HPDE6-E6E7 (cell line): ENCODE measurements at regions not wholly inside any gene's neighbourhood (a gene's known extent, or its start where the extent isn't known, plus 50 kb on each side); places are given as distances from the start of the nearest gene placed in this dataset.
A peak's percentile ranks its signal among the peaks of the same experiment; 100 is the strongest.
"Not testable (repeated sequence)": the region's sequence is repeated elsewhere in the genome, so short reads cannot be mapped to it uniquely, and the experiment has no call there.

ENCODE experiments used
- DNase-seq: peaks from one replicate; pipeline ENCODE4 v3.0.0; 2011; ENCODE audit warnings: missing footprints; ENCODE audit errors: extremely low spot score

DNA sequence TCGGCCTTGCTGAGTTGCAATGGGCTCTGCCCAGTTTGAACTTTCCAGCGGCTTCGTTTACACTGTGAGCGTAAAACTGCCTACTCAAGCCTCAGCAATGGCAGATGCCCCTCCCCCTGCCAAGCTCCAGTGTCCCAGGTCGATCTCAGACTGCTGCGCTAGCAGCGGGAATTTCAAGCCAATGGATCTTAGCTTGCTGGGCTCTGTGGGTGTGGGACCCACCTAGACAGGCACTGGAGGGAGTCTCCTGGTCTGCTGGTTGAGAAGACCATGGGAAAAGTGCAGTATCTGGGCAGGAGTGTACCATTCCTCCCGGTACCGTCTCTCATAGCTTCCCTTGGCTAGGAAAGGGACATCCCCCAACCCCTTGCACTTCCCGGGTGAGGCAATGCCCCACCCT lies 88.2 kb downstream of the KLHL28 start:
- no peak for DNase-seq

DNA sequence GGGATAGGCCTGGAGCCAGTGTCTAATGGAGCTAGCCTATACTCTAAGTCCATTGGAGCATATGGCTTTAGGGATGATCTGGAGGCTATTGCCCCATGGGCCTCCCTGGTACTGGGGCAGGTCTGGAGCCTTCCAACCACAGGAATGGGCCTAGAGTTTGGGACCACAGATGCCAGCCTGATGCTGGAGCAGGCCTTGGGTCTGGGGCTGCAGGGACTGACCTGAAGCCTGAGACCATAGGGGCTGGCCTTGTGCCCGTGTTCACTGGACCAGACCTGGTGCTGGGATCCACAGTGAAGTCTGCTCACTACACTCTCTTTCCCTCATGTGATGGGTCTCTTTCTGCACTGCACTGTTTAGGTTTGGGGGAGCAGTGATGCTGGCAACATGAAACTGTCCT lies 95.0 kb downstream of the KLHL28 start:
- no peak for DNase-seq

DNA sequence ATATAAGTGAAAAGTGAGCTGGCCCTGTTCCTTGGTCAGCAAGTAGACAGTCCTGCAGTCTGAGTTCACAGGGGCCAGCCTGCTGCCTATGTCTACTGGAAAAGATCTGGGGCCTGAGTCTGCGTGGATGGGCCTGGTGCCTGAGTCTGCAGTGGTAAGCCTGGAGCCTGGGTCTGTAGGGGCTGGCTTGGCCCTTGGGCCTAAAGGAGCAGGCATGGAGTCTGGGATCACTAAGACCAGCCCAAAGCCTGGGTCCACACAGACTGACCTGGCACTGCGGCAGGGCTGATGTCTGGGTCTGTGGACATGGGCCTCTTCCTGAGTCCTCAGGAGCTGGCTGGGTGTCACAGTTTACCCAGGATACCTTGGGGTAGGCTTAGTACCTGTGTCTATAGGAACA lies 95.4 kb downstream of the KLHL28 start:
- DNase-seq: no peak

GRCh38 chr14:44863271-44863670 lies 98.5 kb downstream of the KLHL28 start:
- DNase-seq: no peak

DNA sequence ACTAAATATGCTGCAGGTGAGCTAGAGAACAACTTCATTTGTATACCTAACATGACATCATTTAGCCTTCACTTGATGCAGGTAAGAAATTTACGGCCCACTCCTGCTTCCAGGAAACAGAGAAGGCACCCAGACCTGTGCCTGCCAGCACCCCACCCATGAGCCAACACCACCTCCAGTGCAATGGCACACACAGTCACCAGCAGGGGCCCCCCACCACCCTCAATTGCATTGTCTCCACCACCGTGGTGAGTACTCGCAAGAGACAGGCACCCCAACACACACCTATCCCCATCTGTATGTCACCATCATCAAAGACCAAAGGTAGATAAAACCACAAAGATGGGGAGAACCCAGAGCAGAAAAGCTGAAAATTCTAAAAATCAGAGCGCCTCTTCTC lies 107.6 kb downstream of the KLHL28 start:
- DNase-seq: no peak

- DNase-seq: no peak
These were observed 114.0 kb downstream of the KLHL28 start for GRCh38 chr14:44847526-44848309.

DNA sequence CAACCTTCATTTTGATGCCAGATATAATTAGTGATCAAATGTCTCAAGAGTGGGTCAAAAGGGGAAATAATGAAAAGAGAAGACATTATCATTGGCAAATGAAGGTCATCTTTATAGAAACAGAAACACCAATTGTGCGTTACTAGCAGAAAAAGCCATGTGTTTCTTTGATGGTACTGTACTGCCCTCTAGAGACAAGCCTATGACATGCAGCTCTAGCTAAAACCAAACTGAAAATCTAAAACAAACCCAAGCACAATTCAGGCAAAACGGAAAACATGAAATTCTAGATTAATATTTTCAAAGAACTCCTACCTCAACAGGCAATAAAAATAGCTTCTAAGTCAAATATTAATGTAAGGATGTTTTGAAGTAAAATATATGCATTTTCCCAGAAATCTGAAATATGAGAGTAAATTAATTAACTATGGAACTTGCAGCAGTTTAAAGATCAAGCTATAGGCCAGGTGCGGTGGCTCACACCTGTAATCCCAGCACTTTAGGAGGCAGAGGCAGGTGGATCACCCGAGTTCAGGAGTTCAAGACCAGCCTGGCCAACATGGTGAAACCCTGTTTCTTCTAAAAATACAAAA lies 115.4 kb downstream of the KLHL28 start:
- DNase-seq: peak; percentile 31

DNA sequence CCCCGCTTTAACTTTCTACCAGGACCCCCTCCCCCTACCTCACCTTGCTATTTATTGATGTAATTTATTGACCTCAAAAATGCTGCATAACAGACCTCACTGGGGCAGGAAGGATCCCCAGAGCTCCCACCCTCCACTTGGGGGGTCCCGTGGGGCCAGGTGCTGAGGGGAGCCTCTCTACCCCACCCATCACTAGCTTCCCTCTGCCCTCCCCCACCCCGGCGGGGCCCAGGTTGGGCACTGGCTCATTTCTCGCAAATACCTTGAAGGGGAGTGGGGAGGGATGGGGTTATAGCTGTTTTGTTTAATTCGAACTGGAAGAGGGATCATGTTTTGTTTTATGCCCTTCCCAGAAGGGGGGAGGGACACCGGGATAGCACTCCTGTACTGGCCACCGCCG lies 125.8 kb downstream of the KLHL28 start:
- not testable (repeated sequence) for DNase-seq

DNA sequence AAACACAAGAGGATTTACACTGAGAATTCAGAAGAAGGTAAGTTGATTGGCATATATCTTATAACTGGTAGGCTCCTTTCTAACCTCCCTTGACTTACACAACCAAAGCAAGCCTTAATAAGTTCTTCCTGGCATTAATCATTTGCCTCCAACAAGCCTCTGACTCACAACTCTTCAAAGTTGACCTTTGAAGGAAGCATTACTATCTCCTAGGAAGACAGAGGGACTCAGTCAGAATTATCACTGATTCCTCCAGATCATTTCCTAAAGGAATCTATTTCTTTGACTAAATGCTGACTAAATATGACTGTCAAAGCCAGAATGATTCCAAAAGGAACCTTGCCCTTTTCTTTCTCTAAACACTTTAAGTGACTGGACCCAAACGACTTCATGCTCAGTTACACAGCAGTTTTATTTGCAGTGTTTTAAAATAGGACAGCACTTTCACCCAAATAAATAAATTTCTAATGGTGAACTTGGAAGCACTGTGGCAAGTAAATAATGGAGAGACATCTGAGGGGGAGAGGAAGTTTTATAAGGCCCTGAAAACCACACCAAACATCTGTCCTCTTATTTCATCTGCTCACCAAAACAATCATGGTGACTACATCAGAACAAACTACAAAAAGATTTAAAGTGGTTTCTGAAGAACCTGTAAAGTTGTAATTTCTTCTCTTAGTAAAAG lies 128.2 kb downstream of the KLHL28 start:
- peak; percentile 33 for DNase-seq

DNA sequence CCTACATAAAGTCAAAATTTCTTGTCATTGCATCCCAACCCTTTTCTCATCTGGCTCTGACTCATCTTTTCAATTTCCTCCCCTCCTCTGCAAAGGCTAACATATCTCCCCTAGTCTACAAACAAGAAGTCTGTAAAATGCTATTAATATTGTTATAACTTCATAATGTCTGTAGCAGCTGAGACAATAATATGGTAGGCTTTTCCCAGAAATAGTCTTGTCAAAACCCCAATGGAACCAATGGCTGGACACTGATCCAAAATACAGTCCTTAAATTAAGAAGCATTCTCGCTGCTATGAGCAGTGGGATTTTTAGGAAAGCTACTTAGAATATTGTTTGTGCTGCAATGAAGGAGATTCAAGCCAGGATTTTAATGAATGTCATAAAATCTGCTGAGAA lies 131.4 kb downstream of the KLHL28 start:
- no peak for DNase-seq

DNA sequence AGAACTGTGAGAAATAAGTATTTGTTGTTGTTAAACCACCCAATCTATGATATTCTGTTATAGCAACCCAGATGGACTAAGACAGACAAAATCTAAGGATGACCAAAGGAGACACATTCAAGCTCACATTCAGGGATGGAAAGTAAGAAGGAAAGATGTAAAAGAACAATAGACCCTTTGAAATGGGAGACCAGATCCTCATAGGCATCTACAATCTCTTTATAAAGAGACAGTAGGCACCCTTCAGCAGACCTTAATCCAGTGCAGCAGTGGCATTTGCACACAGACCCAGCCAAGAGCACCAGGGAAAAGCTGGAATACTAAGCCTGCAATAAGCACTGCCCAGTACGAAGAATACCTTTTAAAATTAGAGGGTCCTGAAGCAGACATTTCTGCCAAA lies 132.7 kb downstream of the KLHL28 start:
- DNase-seq: no peak

DNA sequence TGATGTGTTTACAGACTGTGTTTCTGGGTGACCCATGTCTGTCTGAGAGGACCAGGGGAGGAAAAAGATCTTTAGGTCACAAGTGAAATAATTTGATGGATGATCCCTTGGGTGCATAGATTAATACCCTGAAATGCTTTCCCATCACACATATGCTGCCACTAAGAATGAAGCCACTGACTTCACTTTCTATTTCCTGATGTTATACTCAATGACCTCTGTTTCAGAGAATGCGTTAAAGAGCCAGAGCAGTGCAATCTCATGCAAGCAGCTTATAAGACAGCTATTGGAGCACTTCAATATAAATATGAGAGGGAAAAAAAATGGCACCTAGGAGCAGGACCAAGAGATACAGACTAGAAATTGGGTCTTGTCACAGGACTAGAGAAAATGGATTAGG lies 133.7 kb downstream of the KLHL28 start:
- DNase-seq: no peak

DNA sequence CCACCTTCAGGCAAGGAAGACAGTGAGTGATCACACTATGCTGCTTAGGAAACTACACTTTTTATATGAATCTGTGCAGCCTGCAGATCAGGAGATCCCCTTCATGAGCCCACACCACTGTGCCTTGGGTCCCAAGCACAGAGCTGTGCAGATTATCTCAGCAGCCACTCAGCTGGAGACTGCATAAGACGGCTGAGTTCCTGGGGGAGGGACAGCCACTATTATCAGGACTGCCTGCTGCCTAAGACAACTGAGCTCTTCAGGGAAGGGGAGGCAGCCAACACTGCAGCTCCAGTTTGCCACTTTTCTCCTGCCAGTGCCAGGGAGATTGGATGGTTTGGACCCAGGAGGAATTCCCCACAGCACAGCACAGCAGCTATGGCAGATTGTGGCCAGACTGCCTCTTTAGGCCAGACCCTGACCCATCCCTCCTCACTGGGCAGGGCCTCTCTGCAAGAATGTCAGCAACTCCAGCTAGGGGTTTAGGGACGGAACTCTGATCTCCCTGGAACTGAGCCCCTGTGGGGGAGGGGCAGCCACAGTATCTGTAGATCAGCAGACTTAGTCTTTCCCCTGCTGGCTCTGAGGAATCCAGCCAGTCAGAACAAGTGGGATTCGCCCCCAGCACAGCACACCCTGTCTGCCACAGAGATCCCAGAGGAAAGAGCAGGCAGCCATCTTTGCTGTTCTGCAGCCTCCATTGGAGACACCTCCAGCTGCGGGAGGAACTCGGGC lies 141.3 kb downstream of the KLHL28 start:
- DNase-seq: no peak

DNA sequence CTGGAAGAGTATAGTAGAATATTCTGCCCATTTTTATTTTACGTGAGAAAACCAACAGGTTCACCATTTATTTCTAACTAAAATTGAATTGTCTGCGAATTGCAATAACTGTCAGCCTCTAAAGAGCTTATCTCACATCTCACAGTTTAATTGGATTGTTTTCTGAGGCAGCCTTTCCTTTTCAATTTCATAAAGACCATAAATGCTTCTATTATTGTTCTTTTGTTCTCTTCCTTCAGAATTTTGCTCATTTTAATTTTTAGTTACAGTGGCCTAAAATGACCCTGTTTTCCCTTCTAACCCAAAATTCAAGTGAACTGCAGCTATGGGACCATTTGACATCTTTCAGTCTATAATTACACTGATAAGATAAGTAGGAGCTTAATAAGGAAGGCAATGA lies 147.6 kb downstream of the KLHL28 start:
- DNase-seq: no peak

DNA sequence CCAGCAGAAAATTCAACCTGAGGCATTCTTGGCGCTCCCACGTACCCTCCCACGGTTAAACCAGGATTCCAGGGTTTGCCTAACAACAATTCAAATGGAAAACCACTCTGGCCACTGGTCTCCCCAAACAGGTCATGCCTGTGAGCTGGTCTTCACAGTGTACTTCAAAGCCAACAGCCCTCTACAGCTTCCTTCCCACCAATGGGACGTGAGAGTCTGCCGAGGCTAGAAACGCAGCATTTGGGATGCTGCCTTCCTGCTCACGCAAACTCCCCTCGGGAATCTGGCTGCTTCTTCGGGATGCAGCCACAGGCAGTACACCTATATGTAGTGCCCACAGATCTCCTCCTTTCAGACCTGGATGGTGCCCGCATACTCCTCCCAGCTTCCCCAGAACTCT lies 149.1 kb downstream of the KLHL28 start:
- DNase-seq: no peak

GRCh38 chr14:44804391-44804790 lies 157.4 kb downstream of the KLHL28 start:
- DNase-seq: no peak

DNA sequence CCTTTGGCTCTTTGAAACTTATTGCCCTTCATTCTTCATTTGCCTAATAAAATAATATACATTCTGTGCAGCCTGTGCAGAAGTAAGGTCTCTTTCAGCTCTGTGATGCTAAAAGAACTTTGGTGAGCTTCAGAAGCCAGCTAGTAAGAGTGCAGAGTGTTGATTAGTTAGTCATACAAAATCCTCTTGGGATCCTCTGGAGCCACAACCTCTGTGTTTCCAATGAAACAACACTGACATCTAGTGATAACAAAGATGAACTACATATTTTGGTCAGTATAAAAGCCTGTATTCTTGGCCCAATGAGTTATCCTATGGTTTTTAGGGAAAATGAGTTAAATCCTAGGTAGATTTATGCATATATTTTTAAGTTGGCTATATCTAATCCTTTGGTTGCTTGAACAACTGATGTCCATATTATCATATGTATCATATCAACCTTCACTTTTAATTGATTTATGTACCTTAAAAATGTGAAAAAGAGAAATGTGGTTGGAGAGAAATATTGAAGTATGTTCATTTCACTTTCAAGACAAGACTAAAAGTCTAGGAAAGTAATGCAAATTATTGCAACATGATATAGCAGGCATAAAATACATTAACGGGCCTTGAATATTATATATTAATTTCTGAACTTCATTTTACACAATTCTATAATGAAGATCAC lies 158.4 kb downstream of the KLHL28 start:
- peak; percentile 31 for DNase-seq

DNA sequence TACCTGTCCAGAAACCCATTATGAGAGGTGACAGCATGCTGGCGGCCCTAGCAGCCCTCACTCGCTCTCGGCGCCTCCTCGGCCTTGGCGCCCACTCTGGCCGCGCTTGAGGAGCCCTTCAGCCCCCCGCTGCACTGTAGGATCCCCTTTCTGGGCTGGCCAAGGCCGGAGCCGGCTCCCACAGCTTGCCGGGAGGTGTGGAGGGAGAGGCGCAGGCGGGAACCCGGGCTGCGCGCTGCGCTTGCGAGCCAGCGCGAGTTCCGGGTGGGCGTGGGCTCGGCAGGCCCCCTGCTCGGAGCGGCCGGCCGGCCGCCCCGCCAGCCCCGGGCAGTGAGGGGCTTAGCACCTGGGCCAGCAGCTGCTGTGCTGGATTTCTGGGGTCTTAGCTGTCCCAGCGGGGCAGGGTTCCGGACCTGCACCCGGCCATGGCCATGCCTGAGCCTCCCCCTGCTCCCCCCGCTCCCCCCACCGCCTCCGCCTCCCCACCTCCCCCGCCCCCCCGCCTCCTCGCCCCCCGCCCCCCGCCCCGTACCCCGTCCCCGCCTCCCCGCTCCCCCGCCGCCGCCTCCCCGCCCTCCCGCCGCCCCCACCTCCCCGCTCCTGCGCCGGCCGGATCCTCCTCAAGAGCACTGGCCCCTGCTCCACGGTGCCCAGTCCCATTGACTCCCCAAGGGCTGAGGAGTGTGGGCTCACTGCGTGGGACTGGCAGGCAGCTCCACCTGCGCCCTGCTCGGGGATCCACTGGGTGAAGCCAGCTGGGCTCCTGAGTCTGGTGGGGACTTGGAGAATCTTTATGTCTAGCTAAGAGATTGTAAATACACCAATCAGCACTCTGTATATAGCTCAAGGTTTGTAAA lies 163.1 kb downstream of the KLHL28 start:
- DNase-seq: no peak

- no peak for DNase-seq
These were observed 166.0 kb downstream of the KLHL28 start for GRCh38 chr14:44795725-44796124.

GRCh38 chr14:44791730-44792129 lies 170.0 kb downstream of the KLHL28 start:
- no peak for DNase-seq

GRCh38 chr14:44788612-44789011 lies 173.1 kb downstream of the KLHL28 start:
- no peak for DNase-seq
